AG09319 (cell line): ENCODE measurements at regions not wholly inside any gene's neighbourhood (a gene's known extent, or its start where the extent isn't known, plus 50 kb on each side); places are given as distances from the start of the nearest gene placed in this dataset.

Experiments used
- DNase-seq: peaks from one replicate; pipeline ENCODE4 v3.0.0-alpha.2; 2010; ENCODE audit warnings: low read depth; ENCODE audit errors: extremely low read depth
- CTCF ChIP-seq: IDR thresholded peaks from 2 replicates; pipeline ENCODE4 v1.5.1; 2011; ENCODE audit warnings: low read depth, mild to moderate bottlenecking, inconsistent platforms, low read length, moderate library complexity

- TF ChIP-seq CTCF, result no peak
- DNase-seq, result no peak
Measured at GRCh38 chr4:79223993-79224776, 101.7 kb downstream of the NAA11 start.

- TF ChIP-seq CTCF, result no peak
- DNase-seq, result no peak
Measured at GRCh38 chr4:79217025-79217424, 108.8 kb downstream of the NAA11 start.

GRCh38 chr4:79213702-79214101 lies 112.2 kb downstream of the NAA11 start:
- no peak for TF ChIP-seq CTCF
- no peak for DNase-seq

GRCh38 chr4:79213010-79213409 lies 112.9 kb downstream of the NAA11 start:
- no peak for TF ChIP-seq CTCF
- DNase-seq, result no peak

- no peak for TF ChIP-seq CTCF
- no peak for DNase-seq
Measured at GRCh38 chr4:79212311-79212710, 113.5 kb downstream of the NAA11 start.

- DNase-seq, result no peak
- TF ChIP-seq CTCF, result no peak
Measured at GRCh38 chr4:79211490-79211889, 114.4 kb downstream of the NAA11 start.

GRCh38 chr4:79210636-79211049 lies 115.2 kb downstream of the NAA11 start:
- DNase-seq, result no peak

More at GRCh38 chr4:79210636-79211049, 115.2 kb downstream of the NAA11 start:
- no peak for TF ChIP-seq CTCF
